ENCODE measurements at regions not wholly inside any gene's neighbourhood (a gene's known extent, or its start where the extent isn't known, plus 50 kb on each side); places are given as distances from the start of the nearest gene placed in this dataset.

- intact Hi-C loops (cut with micrococcal nuclease) (loop anchor here (10.0 kb wide), 2 partner anchors 621 to 651 kb away; no protein-coding TSS in a partner anchor), dilution Hi-C loops (cut with MboI; ENCODE audit: extremely low pct_ligation_motif_present, low sequenced_read_pairs) (no loop called here)
- H3K4me3 ChIP-seq (replicated peaks in 1 of 3; ENCODE audit: insufficient read depth in 1 of 3, low read depth in 1 of 3, low read length in 3 of 3), result no peak overlapping the region
- TF ChIP-seq POLR2AphosphoS5 (IDR thresholded peaks at IDR 0.05; ENCODE audit: insufficient read depth, low read depth, low read length), result no peak
- no peak for TF ChIP-seq GATA2 (IDR thresholded peaks at IDR 0.05; ENCODE audit: insufficient read depth, insufficient read length, low read depth, low read length)
- TF ChIP-seq FOS (IDR thresholded peaks at IDR 0.05; ENCODE audit: borderline replicate concordance, insufficient read depth, low read length), result no peak
- no peak for TF ChIP-seq POLR2A (IDR thresholded peaks at IDR 0.05; ENCODE audit: low read depth, low read length)
- no peak for TF ChIP-seq MAX (IDR thresholded peaks at IDR 0.05; ENCODE audit: insufficient read depth, insufficient read length)
- no peak for TF ChIP-seq MYC (IDR thresholded peaks at IDR 0.05; ENCODE audit: low read depth, low read length)
- no peak for TF ChIP-seq EZH2 (IDR thresholded peaks at IDR 0.05; ENCODE audit: borderline replicate concordance, low read depth, low read length, severe bottlenecking)
- CTCF ChIA-PET, result interaction anchor here (1.4 to 5.8 kb wide), 4 partner anchors 8 to 261 kb away, joined by 4 to 133 read pairs (median 22); no protein-coding TSS in a partner anchor
- no peaks in the 10 kb centered on the region for H3K9me1 ChIP-seq (replicated peaks; ENCODE audit: control insufficient read depth, extremely low read depth, insufficient read depth, low read length)
- no peaks in the 10 kb centered on the region for H3K4me1 ChIP-seq (ENCODE audit: control insufficient read depth, extremely low read depth, insufficient read depth, low read length)
- FAIRE-seq, result no peak
- no peak overlapping the region for H3K9ac ChIP-seq (replicated peaks; ENCODE audit: extremely low read depth, insufficient read depth, low read length)
- no peak for DNase-seq (ENCODE audit: low read depth, low spot score)
- H3K4me2 ChIP-seq (ENCODE audit: insufficient read depth, low read length), result no peak overlapping the region
- POLR2A ChIA-PET, result no interaction called here
- H3K79me2 ChIP-seq (ENCODE audit: control insufficient read depth, insufficient read depth, low read length), result no peaks in the 10 kb centered on the region
- BruUV-seq (replicated peaks), result no TSS peak
- H3K27ac ChIP-seq (ENCODE audit: insufficient read depth, low read depth, low read length), result no peak overlapping the region
- H3K27me3 ChIP-seq (ENCODE audit: control insufficient read depth in 2 of 2, insufficient read depth in 2 of 2, low read length in 2 of 2), result no peaks in the 10 kb centered on the region
- no peaks in the 10 kb centered on the region for H3K9me3 ChIP-seq (replicated peaks; ENCODE audit: control insufficient read depth, insufficient read depth, low read length)
- no peaks in the 10 kb centered on the region for H4K20me1 ChIP-seq (replicated peaks; ENCODE audit: control insufficient read depth, extremely low read depth, insufficient read depth, low read length)
- no peaks in the 10 kb centered on the region for H3K36me3 ChIP-seq (ENCODE audit: control insufficient read depth in 2 of 2, extremely low read depth in 1 of 2, insufficient read depth in 2 of 2, low read length in 2 of 2)
- H2AFZ ChIP-seq (ENCODE audit: low read depth, low read length), result no peak overlapping the region
Observed at GRCh38 chr2:121093692-121094091, 191.3 kb downstream of the TFCP2L1 start.

- H3K9ac ChIP-seq (replicated peaks; ENCODE audit: extremely low read depth, insufficient read depth, low read length), result no peak overlapping the region
- H3K27ac ChIP-seq (ENCODE audit: insufficient read depth, low read depth, low read length), result no peak overlapping the region
- TF ChIP-seq FOS (IDR thresholded peaks at IDR 0.05; ENCODE audit: borderline replicate concordance, insufficient read depth, low read length) (peak; percentile 27), JUN (IDR thresholded peaks at IDR 0.05; ENCODE audit: borderline replicate concordance, insufficient read depth, insufficient read length, low read depth) (no peak)
- no peak overlapping the region for H3K4me2 ChIP-seq (ENCODE audit: insufficient read depth, low read length)
- dilution Hi-C loops (cut with MboI; ENCODE audit: extremely low pct_ligation_motif_present, low sequenced_read_pairs) (no loop called here), intact Hi-C loops (cut with micrococcal nuclease) (loop anchor here (10.0 kb wide), 2 partner anchors 621 to 651 kb away; no protein-coding TSS in a partner anchor)
- H3K9me3 ChIP-seq (replicated peaks; ENCODE audit: control insufficient read depth, insufficient read depth, low read length), result no peaks in the 10 kb centered on the region
- DNase-seq (ENCODE audit: low read depth, low spot score) (no peak), FAIRE-seq (no peak)
- no peaks in the 10 kb centered on the region for H3K79me2 ChIP-seq (ENCODE audit: control insufficient read depth, insufficient read depth, low read length)
- no peaks in the 10 kb centered on the region for H3K4me1 ChIP-seq (ENCODE audit: control insufficient read depth, extremely low read depth, insufficient read depth, low read length)
- no peaks in the 10 kb centered on the region for H3K27me3 ChIP-seq (ENCODE audit: control insufficient read depth in 2 of 2, insufficient read depth in 2 of 2, low read length in 2 of 2)
- H2AFZ ChIP-seq (ENCODE audit: low read depth, low read length), result no peak overlapping the region
- ChIA-PET POLR2A (no interaction called here), CTCF (interaction anchor here (1.4 to 5.8 kb wide), 6 partner anchors 8 to 308 kb away, joined by 3 to 133 read pairs (median 4); no protein-coding TSS in a partner anchor)
- no TSS peak for BruUV-seq (replicated peaks)
- no peaks in the 10 kb centered on the region for H3K36me3 ChIP-seq (ENCODE audit: control insufficient read depth in 2 of 2, extremely low read depth in 1 of 2, insufficient read depth in 2 of 2, low read length in 2 of 2)
- H3K9me1 ChIP-seq (replicated peaks; ENCODE audit: control insufficient read depth, extremely low read depth, insufficient read depth, low read length), result no peaks in the 10 kb centered on the region
- H3K4me3 ChIP-seq (replicated peaks in 1 of 3; ENCODE audit: insufficient read depth in 1 of 3, low read depth in 1 of 3, low read length in 3 of 3), result no peak overlapping the region
- H4K20me1 ChIP-seq (replicated peaks; ENCODE audit: control insufficient read depth, extremely low read depth, insufficient read depth, low read length), result no peaks in the 10 kb centered on the region
Observed at GRCh38 chr2:121094101-121094500, 190.9 kb downstream of the TFCP2L1 start.
